SJCRH30 (cell line): ENCODE measurements at regions not wholly inside any gene's neighbourhood (a gene's known extent, or its start where the extent isn't known, plus 50 kb on each side); places are given as distances from the start of the nearest gene placed in this dataset.

Experiments used
- DNase-seq, 2 experiments: peaks; one replicate each; pipeline ENCODE4 v3.0.0-alpha.2; 2015 to 2020
- H3K27ac ChIP-seq: fragments of 250-450 bp; sonication (Bioruptor Pico); 2 replicates; pipeline ENCODE4 v1.5.1; 2020; ENCODE audit warnings: mild to moderate bottlenecking, moderate library complexity
- H3K27me3 ChIP-seq: fragments of 250-450 bp; sonication (Bioruptor Pico); 2 replicates; pipeline ENCODE4 v1.5.1; 2020; ENCODE audit warnings: mild to moderate bottlenecking, moderate library complexity
- H3K36me3 ChIP-seq: fragments of 250-450 bp; sonication (Bioruptor Pico); 2 replicates; pipeline ENCODE4 v1.5.1; 2020; ENCODE audit warnings: mild to moderate bottlenecking, moderate library complexity
- H3K4me1 ChIP-seq: fragments of 250-450 bp; sonication (Bioruptor Pico); 2 replicates; pipeline ENCODE4 v1.5.1; 2020; ENCODE audit warnings: mild to moderate bottlenecking, moderate library complexity
- H3K4me3 ChIP-seq: fragments of 250-450 bp; sonication (Bioruptor Pico); 2 replicates; pipeline ENCODE4 v1.5.1; 2020; ENCODE audit warnings: mild to moderate bottlenecking, moderate library complexity
- H3K9me3 ChIP-seq: fragments of 250-450 bp; sonication (Bioruptor Pico); replicated peaks from 2 replicates; pipeline ENCODE4 v1.5.1; 2020; ENCODE audit warnings: mild to moderate bottlenecking, moderate library complexity

GRCh38 chr3:19093084-19093483, 55.2 kb upstream of the KCNH8 start:
- Histone ChIP-seq H3K4me1 (no peaks in the 10 kb centered on the region), H3K4me3 (no peak overlapping the region), H3K27me3 (no peaks in the 10 kb centered on the region), H3K27ac (no peak overlapping the region), H3K36me3 (no peaks in the 10 kb centered on the region), H3K9me3 (no peaks in the 10 kb centered on the region)
- DNase-seq: no peak

- no peak for DNase-seq
- Histone ChIP-seq H3K36me3 (no peaks in the 10 kb centered on the region), H3K4me3 (no peak overlapping the region), H3K27ac (no peak overlapping the region), H3K27me3 (no peaks in the 10 kb centered on the region), H3K9me3 (no peaks in the 10 kb centered on the region), H3K4me1 (no peaks in the 10 kb centered on the region)
Measured at GRCh38 chr3:19077388-19077787, 70.9 kb upstream of the KCNH8 start.

GRCh38 chr3:19075037-19075436, 73.3 kb upstream of the KCNH8 start:
- Histone ChIP-seq H3K27me3 (no peaks in the 10 kb centered on the region), H3K27ac (no peak overlapping the region), H3K4me3 (no peak overlapping the region), H3K36me3 (no peaks in the 10 kb centered on the region), H3K4me1 (no peaks in the 10 kb centered on the region), H3K9me3 (no peaks in the 10 kb centered on the region)
- DNase-seq: no peak

GRCh38 chr3:19074257-19074900, 73.9 kb upstream of the KCNH8 start:
- H3K9me3 ChIP-seq: no peaks in the 10 kb centered on the region
- H3K4me1 ChIP-seq: no peaks in the 10 kb centered on the region
- no peak overlapping the region for H3K27ac ChIP-seq
- DNase-seq: no peak
- H3K27me3 ChIP-seq: no peaks in the 10 kb centered on the region
- H3K4me3 ChIP-seq: no peak overlapping the region
- H3K36me3 ChIP-seq: no peaks in the 10 kb centered on the region

- Histone ChIP-seq H3K4me3 (no peak overlapping the region), H3K36me3 (no peaks in the 10 kb centered on the region), H3K9me3 (no peaks in the 10 kb centered on the region), H3K27ac (no peak overlapping the region), H3K27me3 (no peaks in the 10 kb centered on the region), H3K4me1 (no peaks in the 10 kb centered on the region)
- no peak for DNase-seq
Measured at GRCh38 chr3:19073341-19074105, 74.8 kb upstream of the KCNH8 start.

GRCh38 chr3:19070325-19070724, 78.0 kb upstream of the KCNH8 start:
- Histone ChIP-seq H3K9me3 (no peaks in the 10 kb centered on the region), H3K27ac (no peak overlapping the region), H3K36me3 (no peaks in the 10 kb centered on the region), H3K4me1 (no peaks in the 10 kb centered on the region), H3K27me3 (no peaks in the 10 kb centered on the region), H3K4me3 (no peak overlapping the region)
- DNase-seq: no peak

GRCh38 chr3:19065027-19065426, 83.3 kb upstream of the KCNH8 start:
- DNase-seq: peak in 1 of 2 experiments; percentile 1
- no peaks in the 10 kb centered on the region for H3K4me1 ChIP-seq
- H3K9me3 ChIP-seq: no peaks in the 10 kb centered on the region
- H3K27ac ChIP-seq: no peak overlapping the region
- no peak overlapping the region for H3K4me3 ChIP-seq
- no peaks in the 10 kb centered on the region for H3K36me3 ChIP-seq
- no peaks in the 10 kb centered on the region for H3K27me3 ChIP-seq

- Histone ChIP-seq H3K27ac (no peak overlapping the region), H3K9me3 (no peaks in the 10 kb centered on the region), H3K4me3 (no peak overlapping the region), H3K4me1 (no peaks in the 10 kb centered on the region), H3K36me3 (no peaks in the 10 kb centered on the region), H3K27me3 (no peaks in the 10 kb centered on the region)
- no peak for DNase-seq
Measured at GRCh38 chr3:19063936-19064335, 84.4 kb upstream of the KCNH8 start.

GRCh38 chr3:19060404-19060803, 87.9 kb upstream of the KCNH8 start:
- Histone ChIP-seq H3K27me3 (no peaks in the 10 kb centered on the region), H3K36me3 (no peaks in the 10 kb centered on the region), H3K9me3 (no peaks in the 10 kb centered on the region), H3K4me3 (no peak overlapping the region), H3K4me1 (no peaks in the 10 kb centered on the region), H3K27ac (no peak overlapping the region)
- DNase-seq: no peak

- DNase-seq: no peak
- no peaks in the 10 kb centered on the region for H3K9me3 ChIP-seq
- H3K27me3 ChIP-seq: no peaks in the 10 kb centered on the region
- H3K4me1 ChIP-seq: no peaks in the 10 kb centered on the region
- no peaks in the 10 kb centered on the region for H3K36me3 ChIP-seq
- no peak overlapping the region for H3K27ac ChIP-seq
- H3K4me3 ChIP-seq: no peak overlapping the region
Measured at GRCh38 chr3:19052874-19053273, 95.4 kb upstream of the KCNH8 start.

GRCh38 chr3:19046440-19046839, 101.9 kb upstream of the KCNH8 start:
- H3K4me1 ChIP-seq: no peaks in the 10 kb centered on the region
- DNase-seq: no peak
- no peaks in the 10 kb centered on the region for H3K9me3 ChIP-seq
- no peaks in the 10 kb centered on the region for H3K36me3 ChIP-seq
- no peak overlapping the region for H3K27ac ChIP-seq
- no peaks in the 10 kb centered on the region for H3K27me3 ChIP-seq
- H3K4me3 ChIP-seq: no peak overlapping the region

- Histone ChIP-seq H3K9me3 (no peaks in the 10 kb centered on the region), H3K4me1 (no peaks in the 10 kb centered on the region), H3K36me3 (no peaks in the 10 kb centered on the region), H3K27ac (no peak overlapping the region), H3K4me3 (no peak overlapping the region), H3K27me3 (no peaks in the 10 kb centered on the region)
- DNase-seq: no peak
Measured at GRCh38 chr3:19030522-19030839, 117.8 kb upstream of the KCNH8 start.

- Histone ChIP-seq H3K36me3 (no peaks in the 10 kb centered on the region), H3K27ac (no peak overlapping the region), H3K4me3 (no peak overlapping the region), H3K9me3 (no peaks in the 10 kb centered on the region), H3K4me1 (no peaks in the 10 kb centered on the region), H3K27me3 (no peaks in the 10 kb centered on the region)
- no peak for DNase-seq
Measured at GRCh38 chr3:19029837-19030521, 118.3 kb upstream of the KCNH8 start.

- Histone ChIP-seq H3K27ac (no peak overlapping the region), H3K27me3 (no peaks in the 10 kb centered on the region), H3K4me3 (no peak overlapping the region), H3K36me3 (no peaks in the 10 kb centered on the region), H3K9me3 (no peaks in the 10 kb centered on the region), H3K4me1 (no peaks in the 10 kb centered on the region)
- no peak for DNase-seq
Measured at GRCh38 chr3:19025441-19025840, 122.9 kb upstream of the KCNH8 start.

GRCh38 chr3:19022546-19022945, 125.8 kb upstream of the KCNH8 start:
- H3K36me3 ChIP-seq: no peaks in the 10 kb centered on the region
- no peak overlapping the region for H3K4me3 ChIP-seq
- H3K9me3 ChIP-seq: no peaks in the 10 kb centered on the region
- no peak for DNase-seq
- no peak overlapping the region for H3K27ac ChIP-seq
- H3K4me1 ChIP-seq: no peaks in the 10 kb centered on the region
- H3K27me3 ChIP-seq: no peaks in the 10 kb centered on the region
